ENCODE measurements at regions not wholly inside any gene's neighbourhood (a gene's known extent, or its start where the extent isn't known, plus 50 kb on each side); places are given as distances from the start of the nearest gene placed in this dataset.

DNA sequence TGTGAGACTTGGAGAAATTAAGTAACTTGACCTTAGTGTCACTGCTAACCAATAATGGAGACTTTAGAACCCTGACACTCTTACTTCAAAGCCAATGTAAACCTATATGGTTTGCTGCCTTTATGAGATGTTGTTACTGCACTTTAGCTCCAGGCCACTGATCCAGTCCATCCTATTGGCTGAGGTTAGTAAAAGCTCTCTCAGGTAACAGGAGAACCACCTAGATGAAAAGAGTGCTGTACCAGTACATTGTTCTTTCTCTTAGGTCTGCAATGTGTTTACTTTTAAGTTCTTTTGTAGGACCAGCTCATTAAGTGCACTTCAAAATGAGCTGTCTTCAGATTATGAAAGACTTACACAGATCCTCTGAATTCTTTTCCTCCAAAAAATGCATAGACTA is 994.0 kb upstream of the FAT3 start:
- TF ChIP-seq, protein P1, sequence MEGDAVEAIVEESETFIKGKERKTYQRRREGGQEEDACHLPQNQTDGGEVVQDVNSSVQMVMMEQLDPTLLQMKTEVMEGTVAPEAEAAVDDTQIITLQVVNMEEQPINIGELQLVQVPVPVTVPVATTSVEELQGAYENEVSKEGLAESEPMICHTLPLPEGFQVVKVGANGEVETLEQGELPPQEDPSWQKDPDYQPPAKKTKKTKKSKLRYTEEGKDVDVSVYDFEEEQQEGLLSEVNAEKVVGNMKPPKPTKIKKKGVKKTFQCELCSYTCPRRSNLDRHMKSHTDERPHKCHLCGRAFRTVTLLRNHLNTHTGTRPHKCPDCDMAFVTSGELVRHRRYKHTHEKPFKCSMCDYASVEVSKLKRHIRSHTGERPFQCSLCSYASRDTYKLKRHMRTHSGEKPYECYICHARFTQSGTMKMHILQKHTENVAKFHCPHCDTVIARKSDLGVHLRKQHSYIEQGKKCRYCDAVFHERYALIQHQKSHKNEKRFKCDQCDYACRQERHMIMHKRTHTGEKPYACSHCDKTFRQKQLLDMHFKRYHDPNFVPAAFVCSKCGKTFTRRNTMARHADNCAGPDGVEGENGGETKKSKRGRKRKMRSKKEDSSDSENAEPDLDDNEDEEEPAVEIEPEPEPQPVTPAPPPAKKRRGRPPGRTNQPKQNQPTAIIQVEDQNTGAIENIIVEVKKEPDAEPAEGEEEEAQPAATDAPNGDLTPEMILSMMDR (IDR thresholded peaks at IDR 0.05; ENCODE audit: low read depth, low read length): no peak
- TF ChIP-seq EZH2phosphoT487 (IDR thresholded peaks at IDR 0.05; ENCODE audit: low read depth): no peak
